Neural crest cell (in vitro differentiated cells): ENCODE measurements at regions not wholly inside any gene's neighbourhood (a gene's known extent, or its start where the extent isn't known, plus 50 kb on each side); places are given as distances from the start of the nearest gene placed in this dataset.

Experiments used
- DNase-seq: peaks from one replicate; pipeline ENCODE4 v3.0.0; 2021; ENCODE audit warnings: low read depth, mixed read lengths, low spot score
- H3K27ac Mint-ChIP-seq: one replicate; pipeline ENCODE4 v1.8.0; 2021; ENCODE audit warnings: mild to moderate bottlenecking, mixed read lengths; ENCODE audit not compliant: unreplicated experiment
- H3K27me3 Mint-ChIP-seq: 2 replicates; pipeline ENCODE4 v1.8.0; 2021; ENCODE audit warnings: low read depth, mild to moderate bottlenecking, mixed read lengths
- H3K36me3 Mint-ChIP-seq: 2 replicates; pipeline ENCODE4 v1.8.0; 2021; ENCODE audit warnings: low read depth, mild to moderate bottlenecking, mixed read lengths
- H3K4me1 Mint-ChIP-seq: 2 replicates; pipeline ENCODE4 v1.8.0; 2021; ENCODE audit warnings: mixed read lengths
- H3K4me3 Mint-ChIP-seq: one replicate; pipeline ENCODE4 v1.8.0; 2021; ENCODE audit warnings: mild to moderate bottlenecking, mixed read lengths
- H3K9me3 Mint-ChIP-seq: 2 replicates; pipeline ENCODE4 v1.8.0; 2021; ENCODE audit warnings: mixed read lengths
- CTCF ChIP-seq: fragments of 200-600 bp; sonication (generic); conservative IDR thresholded peaks from 2 replicates; pipeline ENCODE4 v1.5.0; 2021; ENCODE audit warnings: antibody characterized with exemption, mild to moderate bottlenecking

GRCh38 chr12:44961887-44962286 lies 85.8 kb upstream of the NELL2 start:
- H3K27me3 Mint-ChIP-seq: no peaks in the 10 kb centered on the region
- H3K36me3 Mint-ChIP-seq: peaks cover 17% of the 10 kb centered on the region
- H3K27ac Mint-ChIP-seq: no peak overlapping the region
- no peak for TF ChIP-seq CTCF
- DNase-seq: no peak
- no peaks in the 10 kb centered on the region for H3K4me1 Mint-ChIP-seq
- H3K9me3 Mint-ChIP-seq: peaks cover 20% of the 10 kb centered on the region
- no peak overlapping the region for H3K4me3 Mint-ChIP-seq

GRCh38 chr12:44960856-44961255 lies 84.7 kb upstream of the NELL2 start:
- Mint-ChIP-seq H3K4me3 (no peak overlapping the region), H3K27ac (no peak overlapping the region), H3K4me1 (no peaks in the 10 kb centered on the region), H3K9me3 (peaks cover 16% of the 10 kb centered on the region), H3K36me3 (peaks cover 15% of the 10 kb centered on the region), H3K27me3 (no peaks in the 10 kb centered on the region)
- DNase-seq: no peak
- TF ChIP-seq CTCF: no peak

GRCh38 chr12:44960423-44960822 lies 84.3 kb upstream of the NELL2 start:
- no peak overlapping the region for H3K4me3 Mint-ChIP-seq
- no peaks in the 10 kb centered on the region for H3K27me3 Mint-ChIP-seq
- peaks cover 11% of the 10 kb centered on the region for H3K36me3 Mint-ChIP-seq
- H3K27ac Mint-ChIP-seq: no peak overlapping the region
- H3K4me1 Mint-ChIP-seq: no peaks in the 10 kb centered on the region
- no peak for TF ChIP-seq CTCF
- DNase-seq: no peak
- H3K9me3 Mint-ChIP-seq: peaks cover 13% of the 10 kb centered on the region

- no peaks in the 10 kb centered on the region for H3K36me3 Mint-ChIP-seq
- no peak for DNase-seq
- peaks cover 4% of the 10 kb centered on the region for H3K9me3 Mint-ChIP-seq
- H3K4me3 Mint-ChIP-seq: no peak overlapping the region
- TF ChIP-seq CTCF: no peak
- H3K27me3 Mint-ChIP-seq: peaks cover 5% of the 10 kb centered on the region
- no peak overlapping the region for H3K27ac Mint-ChIP-seq
- peaks cover 5% of the 10 kb centered on the region for H3K4me1 Mint-ChIP-seq
Measured at GRCh38 chr12:44947163-44947562, 71.0 kb upstream of the NELL2 start.

- no peak for TF ChIP-seq CTCF
- Mint-ChIP-seq H3K9me3 (peaks cover 3% of the 10 kb centered on the region), H3K27me3 (peaks cover 5% of the 10 kb centered on the region), H3K36me3 (peaks cover 3% of the 10 kb centered on the region), H3K4me1 (no peaks in the 10 kb centered on the region), H3K27ac (no peak overlapping the region), H3K4me3 (no peak overlapping the region)
- DNase-seq: no peak
Measured at GRCh38 chr12:44942714-44943113, 66.6 kb upstream of the NELL2 start.
